HCT116 (cell line): ENCODE measurements at regions not wholly inside any gene's neighbourhood (a gene's known extent, or its start where the extent isn't known, plus 50 kb on each side); places are given as distances from the start of the nearest gene placed in this dataset.

Source experiments
- ATAC-seq: fragments of 200-7000 bp; cut with Tn5 transposase; 2 replicates; pipeline ENCODE4 v1.9.1; 2020; ENCODE audit warnings: mild to moderate bottlenecking, moderate library complexity
- BruUV-seq: library from RNA; stranded (reverse); fragments of 400-500 nt; replicated peaks from 2 replicates; lab custom pipeline; 2021; lab: Mats Ljungman, UMichigan
- CTCF ChIA-PET: fragments of 300-600 bp; sonication (Branson Sonifier 250); formaldehyde crosslinking; loops from one replicate; lab custom pipeline; 2021; ENCODE audit warnings: antibody characterized with exemption; lab: Charles Lee
- POLR2A ChIA-PET: fragments of 300-600, 350-600 bp; sonication (Branson Sonifier 250); formaldehyde crosslinking; loops from one replicate; lab custom pipeline; 2021; ENCODE audit warnings: antibody characterized with exemption; lab: Charles Lee
- RAD21 ChIA-PET, 2 experiments: fragments of 300-600 bp; sonication (Branson Sonifier 250); formaldehyde crosslinking; loops; one replicate each; lab custom pipeline; 2023; ENCODE audit warnings: low total read pairs in 2 of 2; ENCODE audit not compliant: uncharacterized antibody in 2 of 2, unreplicated experiment in 2 of 2, low non-redundant PET in 1 of 2; lab: Charles Lee
- DNase-seq: peaks from one replicate; pipeline ENCODE4 v3.0.0-alpha.2; 2010; ENCODE audit warnings: low read depth, low spot score
- H2AFZ ChIP-seq: fragments of 200-600 bp; shearing (Covaris generic), sonication (generic); 2 replicates; pipeline ENCODE4 v1.6.1; 2017; ENCODE audit warnings: low read depth, mixed run types, mixed read lengths, antibody characterized with exemption, low read length; ENCODE audit not compliant: poor library complexity, severe bottlenecking
- H3K27ac ChIP-seq: 2 replicates; pipeline ENCODE4 v1.5.1; 2012; ENCODE audit warnings: low read depth, low read length
- H3K27me3 ChIP-seq: fragments of 200-600 bp; sonication (generic); 2 replicates; pipeline ENCODE4 v1.6.1; 2016; ENCODE audit warnings: mixed run types, low read length, mixed read lengths; ENCODE audit not compliant: insufficient read depth
- H3K36me3 ChIP-seq, 2 experiments: fragments of 200-500 bp in 1 of 2; fragments of 200-600 bp in 1 of 2; sonication (Bioruptor generic) in 1 of 2; sonication (generic) in 1 of 2; 2 replicates each; pipeline versions ENCODE4 v1.5.1 to v1.6.1; 2014 to 2016; ENCODE audit warnings: low read length in 2 of 2, inconsistent platforms in 1 of 2, mixed read lengths in 1 of 2, mixed run types in 1 of 2; ENCODE audit not compliant: insufficient read depth in 2 of 2, control insufficient read depth in 1 of 2
- H3K4me1 ChIP-seq, 2 experiments: fragments of 200-600 bp in 1 of 2; sonication (generic) in 1 of 2; 2 replicates each; pipeline versions ENCODE4 v1.5.1 to v1.6.1; 2012 to 2017; ENCODE audit warnings: low read length in 2 of 2, inconsistent platforms in 1 of 2, mild to moderate bottlenecking in 1 of 2, mixed read lengths in 1 of 2, mixed run types in 1 of 2, moderate library complexity in 1 of 2; ENCODE audit not compliant: insufficient read depth in 2 of 2, control insufficient read depth in 1 of 2
- H3K4me2 ChIP-seq: fragments of 200-600 bp; sonication (generic); 2 replicates; pipeline ENCODE4 v1.6.1; 2017; ENCODE audit warnings: mixed run types, low read length, mixed read lengths
- H3K4me3 ChIP-seq, 2 experiments: fragments of 200-600 bp in 1 of 2; sonication (generic) in 1 of 2; replicated peaks in 1 of 2; 2 replicates each; pipeline ENCODE4 v1.5.1; 2011 to 2016; ENCODE audit warnings: low read length in 2 of 2, control low read depth in 1 of 2, low read depth in 1 of 2, mild to moderate bottlenecking in 1 of 2, mixed read lengths in 1 of 2, mixed run types in 1 of 2
- H3K79me2 ChIP-seq: fragments of 200-600 bp; sonication (generic); 2 replicates; pipeline ENCODE4 v1.6.1; 2017; ENCODE audit warnings: mild to moderate bottlenecking, mixed run types, low read length, moderate library complexity, mixed read lengths; ENCODE audit not compliant: insufficient read depth
- H3K9ac ChIP-seq: fragments of 200-600 bp; sonication (generic); 2 replicates; pipeline ENCODE4 v1.6.1; 2016; ENCODE audit warnings: low read length, mixed read lengths
- H3K9me2 ChIP-seq: fragments of 200-600 bp; sonication (generic), shearing (Covaris generic); 2 replicates; pipeline ENCODE4 v1.6.1; 2017; ENCODE audit warnings: mixed run types, mild to moderate bottlenecking, moderate library complexity; ENCODE audit not compliant: insufficient read depth
- H3K9me3 ChIP-seq, 2 experiments: fragments of 200-500 bp in 1 of 2; fragments of 200-600 bp in 1 of 2; sonication (Bioruptor generic) in 1 of 2; sonication (generic) in 1 of 2; 2 replicates each; pipeline ENCODE4 v1.6.1; 2014 to 2017; ENCODE audit warnings: low read length in 2 of 2, mixed read lengths in 2 of 2, inconsistent platforms in 1 of 2, low read depth in 1 of 2, mild to moderate bottlenecking in 1 of 2, mixed run types in 1 of 2, moderate library complexity in 1 of 2; ENCODE audit not compliant: control insufficient read depth in 1 of 2, insufficient read depth in 1 of 2
- H4K20me1 ChIP-seq: fragments of 200-600 bp; sonication (generic), shearing (Covaris generic); 2 replicates; pipeline ENCODE4 v1.6.1; 2017; ENCODE audit warnings: mixed run types, mild to moderate bottlenecking, moderate library complexity; ENCODE audit not compliant: insufficient read depth
- EGR1 ChIP-seq: IDR thresholded peaks from 2 replicates; pipeline ENCODE4 v1.6.1; 2012; ENCODE audit warnings: low read depth
- ELF1 ChIP-seq: IDR thresholded peaks from 2 replicates; pipeline ENCODE4 v1.6.1; 2012; ENCODE audit warnings: low read depth, borderline replicate concordance
- EZH2 ChIP-seq: fragments of 200-600 bp; sonication (generic); IDR thresholded peaks from 2 replicates; pipeline ENCODE4 v1.6.1; 2017; ENCODE audit warnings: antibody characterized with exemption, mixed run types
- EZH2phosphoT487 ChIP-seq: fragments of 200-600 bp; IDR thresholded peaks from 2 replicates; pipeline ENCODE4 v1.6.1; 2018; ENCODE audit warnings: antibody characterized with exemption, borderline replicate concordance
- FOSL1 ChIP-seq: IDR thresholded peaks from 2 replicates; pipeline ENCODE4 v1.6.1; 2012; ENCODE audit warnings: low read depth
- JUND ChIP-seq: IDR thresholded peaks from 2 replicates; pipeline ENCODE4 v1.6.1; 2012
- RAD21 ChIP-seq: IDR thresholded peaks from 2 replicates; pipeline ENCODE4 v1.6.1; 2012; ENCODE audit warnings: low read depth, mild to moderate bottlenecking
- SP1 ChIP-seq: IDR thresholded peaks from 2 replicates; pipeline ENCODE4 v1.6.1; 2012; ENCODE audit warnings: low read depth
- SRF ChIP-seq: IDR thresholded peaks from 2 replicates; pipeline ENCODE4 v1.6.1; 2012; ENCODE audit warnings: low read depth
- TCF7L2 ChIP-seq: IDR thresholded peaks from 2 replicates; pipeline ENCODE4 v1.7.0; 2011; ENCODE audit warnings: borderline replicate concordance, inconsistent platforms; ENCODE audit not compliant: insufficient read depth, insufficient read length; ENCODE audit errors: extremely low read depth
- YY1 ChIP-seq: IDR thresholded peaks from 2 replicates; pipeline ENCODE4 v1.6.1; 2011; ENCODE audit warnings: low read length, low read depth, moderate library complexity, mild to moderate bottlenecking; ENCODE audit not compliant: insufficient replicate concordance; ENCODE audit errors: extremely low read depth
- ZFX ChIP-seq: fragments of 450-650 bp; IDR thresholded peaks from 2 replicates; pipeline ENCODE4 v1.6.1; 2017
- intact Hi-C: fragments of 100-400 bp; cut with micrococcal nuclease; formaldehyde crosslinking; loops from 2 replicates; pipeline ENCODE4 v1.10.0; 2022
- TF ChIP-seq, protein P1 (sequence below): IDR thresholded peaks from 2 replicates; pipeline ENCODE4 v1.6.1; 2012
- TF ChIP-seq, protein P2 (sequence below): IDR thresholded peaks from 2 replicates; pipeline ENCODE4 v1.6.1; 2011; ENCODE audit warnings: mild to moderate bottlenecking, low read length, moderate library complexity; ENCODE audit not compliant: insufficient replicate concordance; ENCODE audit errors: extremely low read depth

DNA sequence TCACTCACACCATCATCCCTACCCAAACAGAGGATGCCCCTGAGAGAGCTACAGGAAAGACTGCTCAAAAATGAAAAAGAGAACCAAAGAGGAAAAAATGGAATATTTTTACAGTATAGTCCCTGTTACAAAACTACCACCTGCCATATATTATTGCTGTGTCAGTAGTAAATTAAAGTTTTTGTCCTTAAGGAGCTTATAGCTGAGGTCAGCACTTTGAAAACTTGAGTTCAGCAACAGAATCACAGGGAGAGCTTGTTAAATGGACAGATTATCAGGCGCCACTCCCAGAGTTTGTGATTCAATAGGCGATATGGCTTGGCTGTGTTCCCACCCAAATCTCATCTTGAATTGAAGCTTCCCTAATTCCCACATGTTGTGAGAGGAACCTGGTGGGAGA lies 71.9 kb upstream of the FAM9A start:
- no peaks in the 10 kb centered on the region for H3K9me3 ChIP-seq
- no peaks in the 10 kb centered on the region for H3K36me3 ChIP-seq
- H3K4me1 ChIP-seq: no peaks in the 10 kb centered on the region
- no peak overlapping the region for H3K4me2 ChIP-seq
- ChIA-PET CTCF (no interaction called here), RAD21 (no interaction called here), POLR2A (no interaction called here)
- TF ChIP-seq ELF1: no peak
- H3K9ac ChIP-seq: no peak overlapping the region
- no peaks in the 10 kb centered on the region for H4K20me1 ChIP-seq
- H3K9me2 ChIP-seq: no peaks in the 10 kb centered on the region
- H3K27me3 ChIP-seq: no peaks in the 10 kb centered on the region
- BruUV-seq: no TSS peak
- no peak overlapping the region for H3K4me3 ChIP-seq
- DNase-seq: no peak
- no peak overlapping the region for H2AFZ ChIP-seq
- no peak for ATAC-seq
- H3K27ac ChIP-seq: no peak overlapping the region
- intact Hi-C loops: no loop called here
- H3K79me2 ChIP-seq: no peaks in the 10 kb centered on the region

DNA sequence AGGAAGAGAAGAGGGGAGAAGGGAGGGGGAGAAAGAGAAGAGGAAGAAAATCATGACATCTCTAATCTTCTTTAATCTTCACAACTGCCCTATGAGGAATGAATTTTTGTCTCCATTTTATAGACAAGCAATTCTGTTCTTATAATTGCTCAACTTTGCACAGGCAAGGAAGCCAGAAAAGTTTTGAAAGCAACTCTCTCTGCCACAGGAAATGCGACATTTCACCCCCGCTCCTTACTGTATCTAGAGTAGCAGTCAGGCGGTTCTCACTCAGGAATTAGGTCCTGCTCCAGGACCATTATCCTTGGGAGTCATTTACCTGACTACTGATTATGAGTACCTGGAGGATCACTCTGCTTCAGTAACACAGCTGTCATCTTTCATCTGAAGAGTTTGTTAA lies 69.2 kb upstream of the FAM9A start:
- H3K4me1 ChIP-seq: no peaks in the 10 kb centered on the region
- no peak overlapping the region for H2AFZ ChIP-seq
- H3K27me3 ChIP-seq: no peaks in the 10 kb centered on the region
- H3K9me3 ChIP-seq: no peaks in the 10 kb centered on the region
- no peaks in the 10 kb centered on the region for H4K20me1 ChIP-seq
- no peak overlapping the region for H3K27ac ChIP-seq
- H3K9me2 ChIP-seq: no peaks in the 10 kb centered on the region
- no peak overlapping the region for H3K4me2 ChIP-seq
- CTCF ChIA-PET: no interaction called here
- POLR2A ChIA-PET: no interaction called here
- no peak for DNase-seq
- no peak overlapping the region for H3K4me3 ChIP-seq
- no peak overlapping the region for H3K9ac ChIP-seq
- H3K79me2 ChIP-seq: no peaks in the 10 kb centered on the region
- BruUV-seq: no TSS peak
- H3K36me3 ChIP-seq: no peaks in the 10 kb centered on the region
- RAD21 ChIA-PET: no interaction called here
- ATAC-seq: no peak
- intact Hi-C loops: no loop called here
- TF ChIP-seq SRF: no peak
- TF ChIP-seq EZH2: no peak
- no peak for TF ChIP-seq ELF1
- no peak for TF ChIP-seq SP1
- TF ChIP-seq FOSL1: no peak
- TF ChIP-seq, protein P1, sequence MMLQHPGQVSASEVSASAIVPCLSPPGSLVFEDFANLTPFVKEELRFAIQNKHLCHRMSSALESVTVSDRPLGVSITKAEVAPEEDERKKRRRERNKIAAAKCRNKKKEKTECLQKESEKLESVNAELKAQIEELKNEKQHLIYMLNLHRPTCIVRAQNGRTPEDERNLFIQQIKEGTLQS: no peak
- TF ChIP-seq RAD21: no peak
- TF ChIP-seq, protein P2, sequence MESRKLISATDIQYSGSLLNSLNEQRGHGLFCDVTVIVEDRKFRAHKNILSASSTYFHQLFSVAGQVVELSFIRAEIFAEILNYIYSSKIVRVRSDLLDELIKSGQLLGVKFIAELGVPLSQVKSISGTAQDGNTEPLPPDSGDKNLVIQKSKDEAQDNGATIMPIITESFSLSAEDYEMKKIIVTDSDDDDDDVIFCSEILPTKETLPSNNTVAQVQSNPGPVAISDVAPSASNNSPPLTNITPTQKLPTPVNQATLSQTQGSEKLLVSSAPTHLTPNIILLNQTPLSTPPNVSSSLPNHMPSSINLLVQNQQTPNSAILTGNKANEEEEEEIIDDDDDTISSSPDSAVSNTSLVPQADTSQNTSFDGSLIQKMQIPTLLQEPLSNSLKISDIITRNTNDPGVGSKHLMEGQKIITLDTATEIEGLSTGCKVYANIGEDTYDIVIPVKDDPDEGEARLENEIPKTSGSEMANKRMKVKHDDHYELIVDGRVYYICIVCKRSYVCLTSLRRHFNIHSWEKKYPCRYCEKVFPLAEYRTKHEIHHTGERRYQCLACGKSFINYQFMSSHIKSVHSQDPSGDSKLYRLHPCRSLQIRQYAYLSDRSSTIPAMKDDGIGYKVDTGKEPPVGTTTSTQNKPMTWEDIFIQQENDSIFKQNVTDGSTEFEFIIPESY: no peak
- no peak for TF ChIP-seq JUND
- no peak for TF ChIP-seq EGR1
- TF ChIP-seq EZH2phosphoT487: no peak
- TF ChIP-seq TCF7L2: no peak
- TF ChIP-seq YY1: no peak
- TF ChIP-seq ZFX: no peak
